Eye (tissue), 1 donor: ENCODE measurements at regions not wholly inside any gene's neighbourhood (a gene's known extent, or its start where the extent isn't known, plus 50 kb on each side); places are given as distances from the start of the nearest gene placed in this dataset.
A peak's percentile ranks its signal among the peaks of the same experiment; 100 is the strongest.

Experiments
- DNase-seq: peaks from one replicate; pipeline ENCODE4 v3.0.0-alpha.2; 2015

- DNase-seq = no peak
Measured at GRCh38 chr5:145499483-145499882, 335.7 kb downstream of the PRELID2 start.

- no peak for DNase-seq
Measured at GRCh38 chr5:145497052-145497451, 338.1 kb downstream of the PRELID2 start.

- no peak for DNase-seq
Measured at GRCh38 chr5:145495741-145496140, 339.4 kb downstream of the PRELID2 start.

GRCh38 chr5:145495196-145495595, 339.9 kb downstream of the PRELID2 start:
- DNase-seq = no peak

- no peak for DNase-seq
Measured at GRCh38 chr5:145493435-145493834, 341.7 kb downstream of the PRELID2 start.

GRCh38 chr5:145489516-145489915, 345.6 kb downstream of the PRELID2 start:
- no peak for DNase-seq

- no peak for DNase-seq
Measured at GRCh38 chr5:145484158-145484557, 351.0 kb downstream of the PRELID2 start.

- no peak for DNase-seq
Measured at GRCh38 chr5:145483212-145483611, 351.9 kb downstream of the PRELID2 start.

- DNase-seq = no peak
Measured at GRCh38 chr5:145479857-145480256, 355.3 kb downstream of the PRELID2 start.

- no peak for DNase-seq
Measured at GRCh38 chr5:145479271-145479670, 355.9 kb downstream of the PRELID2 start.

- no peak for DNase-seq
Measured at GRCh38 chr5:145478651-145479050, 356.5 kb downstream of the PRELID2 start.

GRCh38 chr5:145473042-145473642, 362.0 kb downstream of the PRELID2 start:
- DNase-seq = no peak

GRCh38 chr5:145471831-145472612, 363.1 kb downstream of the PRELID2 start:
- no peak for DNase-seq

- DNase-seq = no peak
Measured at GRCh38 chr5:145471026-145471425, 364.1 kb downstream of the PRELID2 start.

GRCh38 chr5:145470396-145470979, 364.7 kb downstream of the PRELID2 start:
- DNase-seq = peak; percentile 13

- no peak for DNase-seq
Measured at GRCh38 chr5:145467446-145467845, 367.7 kb downstream of the PRELID2 start.

- no peak for DNase-seq
Measured at GRCh38 chr5:145466533-145466932, 368.6 kb downstream of the PRELID2 start.

GRCh38 chr5:145465474-145466263, 369.5 kb downstream of the PRELID2 start:
- DNase-seq = no peak

- no peak for DNase-seq
Measured at GRCh38 chr5:145464171-145464570, 371.0 kb downstream of the PRELID2 start.

GRCh38 chr5:145463634-145464033, 371.5 kb downstream of the PRELID2 start:
- DNase-seq = no peak

GRCh38 chr5:145462525-145462924, 372.6 kb downstream of the PRELID2 start:
- no peak for DNase-seq

- DNase-seq = no peak
Measured at GRCh38 chr5:145450286-145450885, 384.8 kb downstream of the PRELID2 start.

GRCh38 chr5:145449794-145450193, 385.3 kb downstream of the PRELID2 start:
- DNase-seq = no peak
